ENCODE measurements at regions not wholly inside any gene's neighbourhood (a gene's known extent, or its start where the extent isn't known, plus 50 kb on each side); places are given as distances from the start of the nearest gene placed in this dataset.

DNA sequence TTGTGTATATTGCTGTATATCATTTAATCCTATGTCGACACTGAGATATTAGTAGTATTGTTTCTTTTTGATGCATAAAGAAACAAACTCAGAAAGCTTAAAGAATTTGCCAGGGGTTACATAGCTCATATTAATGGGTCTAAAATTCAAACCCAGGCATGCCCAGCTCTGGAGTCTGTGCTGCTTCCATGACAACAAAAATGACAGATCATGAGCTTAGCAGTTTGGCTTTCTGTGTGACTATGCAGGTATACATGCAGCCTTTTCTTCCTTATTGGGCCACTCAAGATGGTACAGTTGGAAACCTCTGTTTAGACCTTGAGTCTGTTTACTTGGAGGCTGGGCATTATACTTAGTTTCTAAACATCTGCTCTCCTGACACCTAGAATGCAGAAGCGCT, 220.5 kb upstream of the TENM4 start:
- H3K4me3 ChIP-seq (ENCODE audit: low read depth, low read length): no peak overlapping the region
- no peak for DNase-seq (ENCODE audit: low read depth)
- no peaks in the 10 kb centered on the region for H3K27me3 ChIP-seq (ENCODE audit: control insufficient read depth, insufficient read depth, low read length)
- TF ChIP-seq, protein P1, sequence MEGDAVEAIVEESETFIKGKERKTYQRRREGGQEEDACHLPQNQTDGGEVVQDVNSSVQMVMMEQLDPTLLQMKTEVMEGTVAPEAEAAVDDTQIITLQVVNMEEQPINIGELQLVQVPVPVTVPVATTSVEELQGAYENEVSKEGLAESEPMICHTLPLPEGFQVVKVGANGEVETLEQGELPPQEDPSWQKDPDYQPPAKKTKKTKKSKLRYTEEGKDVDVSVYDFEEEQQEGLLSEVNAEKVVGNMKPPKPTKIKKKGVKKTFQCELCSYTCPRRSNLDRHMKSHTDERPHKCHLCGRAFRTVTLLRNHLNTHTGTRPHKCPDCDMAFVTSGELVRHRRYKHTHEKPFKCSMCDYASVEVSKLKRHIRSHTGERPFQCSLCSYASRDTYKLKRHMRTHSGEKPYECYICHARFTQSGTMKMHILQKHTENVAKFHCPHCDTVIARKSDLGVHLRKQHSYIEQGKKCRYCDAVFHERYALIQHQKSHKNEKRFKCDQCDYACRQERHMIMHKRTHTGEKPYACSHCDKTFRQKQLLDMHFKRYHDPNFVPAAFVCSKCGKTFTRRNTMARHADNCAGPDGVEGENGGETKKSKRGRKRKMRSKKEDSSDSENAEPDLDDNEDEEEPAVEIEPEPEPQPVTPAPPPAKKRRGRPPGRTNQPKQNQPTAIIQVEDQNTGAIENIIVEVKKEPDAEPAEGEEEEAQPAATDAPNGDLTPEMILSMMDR (IDR thresholded peaks at IDR 0.05; ENCODE audit: insufficient read depth, low read length, poor library complexity, severe bottlenecking): no peak
- H3K36me3 ChIP-seq (ENCODE audit: control insufficient read depth, insufficient read depth, low read length): no peaks in the 10 kb centered on the region

DNA sequence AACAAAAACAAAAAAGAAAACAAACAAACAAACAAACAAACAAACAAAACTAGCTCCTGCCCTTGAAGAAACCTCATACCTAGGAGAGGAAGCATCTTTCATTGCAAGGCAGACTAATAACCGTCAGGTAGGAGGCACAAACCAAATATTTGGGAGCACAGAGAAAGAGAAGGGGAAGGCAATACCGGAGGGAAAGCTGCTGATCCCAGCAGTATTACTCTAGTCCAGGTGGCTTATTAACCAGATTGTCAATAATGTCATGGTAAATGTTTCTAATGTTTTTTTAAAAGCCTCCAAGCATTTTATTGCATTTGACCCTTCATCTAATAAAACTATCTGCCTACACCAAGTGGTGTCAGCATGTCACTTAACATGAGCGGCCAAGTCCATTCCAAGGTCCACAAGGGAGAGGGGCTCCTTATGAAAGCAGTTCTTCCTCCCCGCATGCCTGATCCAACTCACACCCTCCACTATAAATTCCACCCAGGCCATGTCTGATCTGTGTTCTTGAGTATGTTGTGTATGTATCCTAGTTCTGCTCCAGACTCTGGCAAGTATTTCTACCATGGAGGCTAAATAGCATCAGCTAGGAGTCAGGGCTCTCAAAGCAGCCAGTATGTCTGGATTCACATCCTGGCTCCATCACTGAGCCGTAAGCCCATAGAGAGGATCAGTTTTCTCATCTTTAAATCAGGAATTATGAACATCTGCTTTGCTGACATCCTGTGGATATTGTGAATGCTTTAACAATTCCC, 208.1 kb upstream of the TENM4 start:
- TF ChIP-seq, protein P1 (IDR thresholded peaks at IDR 0.05; ENCODE audit: insufficient read depth, low read length, poor library complexity, severe bottlenecking): no peak
- Histone ChIP-seq H3K4me3 (ENCODE audit: low read depth, low read length) (no peak overlapping the region), H3K27me3 (ENCODE audit: control insufficient read depth, insufficient read depth, low read length) (peaks cover 3% of the 10 kb centered on the region), H3K36me3 (ENCODE audit: control insufficient read depth, insufficient read depth, low read length) (no peaks in the 10 kb centered on the region)
- no peak for DNase-seq (ENCODE audit: low read depth)

DNA sequence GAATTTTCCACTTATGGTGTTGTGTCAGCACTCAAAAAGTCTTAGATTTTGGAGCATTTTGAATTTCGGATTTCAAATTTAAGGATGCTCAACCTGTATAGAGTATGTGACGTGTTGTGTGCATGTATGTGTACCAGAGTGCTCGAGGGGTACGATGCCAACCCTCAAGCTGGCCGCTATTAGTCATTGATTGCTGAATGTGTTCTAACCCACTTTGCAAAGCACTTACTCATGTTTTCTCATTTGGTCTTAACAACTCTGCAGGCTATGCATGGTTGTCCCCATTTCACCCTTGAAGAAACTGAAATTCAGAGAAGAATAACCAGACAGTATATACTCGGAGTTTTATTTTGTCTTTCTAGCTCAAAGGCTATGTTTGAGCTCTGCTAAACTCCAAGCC, 196.4 kb upstream of the TENM4 start:
- DNase-seq (ENCODE audit: low read depth): peak; percentile 21
- H3K36me3 ChIP-seq (ENCODE audit: control insufficient read depth, insufficient read depth, low read length): no peaks in the 10 kb centered on the region
- TF ChIP-seq, protein P1 (IDR thresholded peaks at IDR 0.05; ENCODE audit: insufficient read depth, low read length, poor library complexity, severe bottlenecking): no peak
- no peak overlapping the region for H3K4me3 ChIP-seq (ENCODE audit: low read depth, low read length)
- no peaks in the 10 kb centered on the region for H3K27me3 ChIP-seq (ENCODE audit: control insufficient read depth, insufficient read depth, low read length)

DNA sequence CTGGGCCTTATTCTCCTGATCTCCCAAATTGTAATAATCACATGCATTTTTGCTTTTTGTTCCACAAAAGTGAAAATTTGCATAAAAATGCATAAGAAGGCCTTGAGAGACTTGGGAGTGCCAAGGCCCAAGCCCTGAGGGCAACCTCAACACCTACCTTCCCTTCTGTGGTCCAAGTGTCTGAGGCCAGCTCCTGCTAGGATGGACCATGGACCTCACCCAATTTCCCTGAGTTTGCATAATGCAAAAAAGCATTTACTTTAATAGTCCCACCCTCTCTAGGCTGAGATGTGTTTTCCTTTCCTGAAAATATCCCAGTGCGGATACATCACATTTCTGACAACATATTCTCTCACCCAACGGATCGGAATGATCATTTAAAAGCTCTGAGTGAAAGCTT, 194.1 kb upstream of the TENM4 start:
- TF ChIP-seq, protein P1 (IDR thresholded peaks at IDR 0.05; ENCODE audit: insufficient read depth, low read length, poor library complexity, severe bottlenecking): no peak
- H3K4me3 ChIP-seq (ENCODE audit: low read depth, low read length): no peak overlapping the region
- no peaks in the 10 kb centered on the region for H3K36me3 ChIP-seq (ENCODE audit: control insufficient read depth, insufficient read depth, low read length)
- DNase-seq (ENCODE audit: low read depth): no peak
- no peaks in the 10 kb centered on the region for H3K27me3 ChIP-seq (ENCODE audit: control insufficient read depth, insufficient read depth, low read length)

DNA sequence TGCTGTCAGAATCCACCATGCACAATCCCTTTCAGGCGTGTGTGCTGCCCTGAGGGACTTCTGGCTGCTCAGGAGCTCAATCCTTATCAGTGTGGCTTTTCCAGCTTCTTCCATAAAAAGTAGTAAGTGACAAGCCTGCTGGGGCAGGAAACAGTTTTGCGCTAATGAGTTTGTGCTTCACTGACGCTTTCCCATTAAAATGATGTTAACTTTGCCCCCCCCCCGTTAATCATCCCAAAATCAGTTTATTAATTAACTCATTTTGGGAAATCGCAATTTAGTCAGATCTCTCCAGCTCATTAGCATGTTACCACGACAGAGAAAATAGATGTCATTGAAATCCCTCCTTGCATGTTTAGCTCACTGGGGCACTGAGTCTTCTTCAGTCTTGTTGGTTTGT, 186.5 kb upstream of the TENM4 start:
- Histone ChIP-seq H3K36me3 (ENCODE audit: control insufficient read depth, insufficient read depth, low read length) (no peaks in the 10 kb centered on the region), H3K27me3 (ENCODE audit: control insufficient read depth, insufficient read depth, low read length) (no peaks in the 10 kb centered on the region), H3K4me3 (ENCODE audit: low read depth, low read length) (no peak overlapping the region)
- no peak for DNase-seq (ENCODE audit: low read depth)
- TF ChIP-seq, protein P1 (IDR thresholded peaks at IDR 0.05; ENCODE audit: insufficient read depth, low read length, poor library complexity, severe bottlenecking): no peak
